ENCODE measurements at regions not wholly inside any gene's neighbourhood (a gene's known extent, or its start where the extent isn't known, plus 50 kb on each side); places are given as distances from the start of the nearest gene placed in this dataset.

DNA sequence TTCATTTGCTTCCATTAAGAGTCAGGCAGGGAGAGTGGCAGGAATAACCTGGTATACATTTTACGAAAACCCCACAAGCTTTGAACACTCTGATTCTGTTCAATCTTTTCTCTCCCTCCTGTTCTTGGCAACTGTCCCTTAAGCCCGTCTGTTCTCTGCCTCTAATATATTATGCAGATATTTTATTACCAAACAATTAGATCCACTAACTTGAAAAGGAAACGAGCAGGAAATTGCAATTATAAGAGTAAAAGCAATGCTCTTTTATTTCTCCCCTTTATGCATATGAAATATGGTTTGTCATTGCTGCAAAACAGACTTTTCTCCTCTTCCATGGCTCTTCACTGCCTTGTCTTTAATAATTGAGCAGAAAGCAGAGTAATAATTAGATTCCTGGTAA lies 149.1 kb upstream of the CELF4 start:
- Histone ChIP-seq H3K4me1 (peaks cover 21% of the 10 kb centered on the region), H3K9ac (no peak overlapping the region), H3K27ac (no peak overlapping the region), H3K9me3 (no peaks in the 10 kb centered on the region), H3K4me2 (no peak overlapping the region), H4K20me1 (no peaks in the 10 kb centered on the region), H3K36me3 (no peaks in the 10 kb centered on the region), H3K4me3 (no peak overlapping the region), H3K27me3 (no peaks in the 10 kb centered on the region)
- no peak for TF ChIP-seq Cebpa-rat (IDR thresholded peaks at IDR 0.05)

GRCh38 chr18:37712776-37713175 lies 147.2 kb upstream of the CELF4 start:
- Histone ChIP-seq H3K4me1 (peaks cover 25% of the 10 kb centered on the region), H3K27me3 (no peaks in the 10 kb centered on the region), H3K4me2 (peak overlapping the region; percentile 49), H3K4me3 (no peak overlapping the region), H4K20me1 (no peaks in the 10 kb centered on the region), H3K9me3 (no peaks in the 10 kb centered on the region), H3K27ac (no peak overlapping the region), H3K9ac (no peak overlapping the region), H3K36me3 (no peaks in the 10 kb centered on the region)
- no peak for TF ChIP-seq Cebpa-rat (IDR thresholded peaks at IDR 0.05)

DNA sequence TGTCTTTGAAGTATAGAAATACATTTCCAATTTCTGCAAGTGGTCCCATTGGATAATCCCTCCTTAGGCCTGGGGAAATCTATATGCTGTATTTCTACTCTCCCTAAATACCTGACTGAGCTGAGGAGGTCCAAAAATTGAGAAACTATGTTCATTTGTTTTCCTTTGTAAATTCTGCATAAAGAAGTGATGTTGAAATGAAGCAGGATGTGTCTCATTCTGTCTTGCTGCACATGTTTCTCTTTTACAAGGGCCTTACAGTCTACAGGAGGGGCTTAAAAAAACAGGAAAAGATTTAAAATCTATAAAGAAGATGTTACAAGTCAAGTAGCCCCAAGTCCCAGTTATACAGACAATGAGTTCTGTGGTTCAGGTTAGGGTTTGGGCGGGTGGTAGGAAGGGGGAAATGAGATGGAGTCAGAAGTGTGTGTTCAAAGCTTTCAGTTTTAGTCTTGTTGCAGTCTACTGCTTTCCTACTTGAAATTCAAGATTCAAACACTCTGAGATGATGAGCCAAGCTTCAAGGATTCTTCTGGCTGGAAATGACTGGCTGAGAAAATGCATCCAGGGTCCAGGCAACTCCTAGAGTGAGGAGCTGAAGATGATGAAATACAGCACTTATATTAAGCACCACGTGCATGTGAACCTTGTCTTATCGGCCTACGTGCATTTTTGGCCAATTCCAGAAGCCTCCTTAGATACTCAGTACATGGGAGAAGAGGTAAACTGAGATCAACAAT lies 146.3 kb upstream of the CELF4 start:
- peaks cover 25% of the 10 kb centered on the region for H3K4me1 ChIP-seq
- H3K27me3 ChIP-seq, result no peaks in the 10 kb centered on the region
- H3K27ac ChIP-seq, result no peak overlapping the region
- no peak overlapping the region for H3K4me3 ChIP-seq
- peak overlapping the region; percentile 49 for H3K4me2 ChIP-seq
- no peaks in the 10 kb centered on the region for H4K20me1 ChIP-seq
- no peak for TF ChIP-seq Cebpa-rat (IDR thresholded peaks at IDR 0.05)
- no peaks in the 10 kb centered on the region for H3K36me3 ChIP-seq
- no peak overlapping the region for H3K9ac ChIP-seq
- H3K9me3 ChIP-seq, result no peaks in the 10 kb centered on the region

DNA sequence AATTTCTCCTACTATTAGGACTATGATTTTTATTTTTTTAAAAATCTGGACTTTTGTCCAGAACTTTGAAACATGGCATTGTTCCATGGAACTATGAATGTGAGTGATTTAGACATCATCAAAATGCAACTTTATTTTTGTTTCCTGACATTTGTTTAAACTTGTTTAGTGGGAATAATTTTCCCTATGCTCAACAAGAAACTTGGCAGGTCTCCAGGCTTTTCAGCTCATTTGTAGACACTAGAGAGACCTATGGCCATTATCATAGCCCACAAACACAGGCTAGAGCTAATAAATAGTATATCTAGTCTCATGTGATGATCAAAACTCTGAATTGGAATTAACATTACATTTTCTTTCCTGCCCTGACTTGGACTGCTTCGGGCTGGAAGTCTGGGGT lies 145.1 kb upstream of the CELF4 start:
- H4K20me1 ChIP-seq, result no peaks in the 10 kb centered on the region
- H3K9ac ChIP-seq, result no peak overlapping the region
- no peak overlapping the region for H3K4me2 ChIP-seq
- TF ChIP-seq Cebpa-rat (IDR thresholded peaks at IDR 0.05), result no peak
- H3K27ac ChIP-seq, result no peak overlapping the region
- peaks cover 25% of the 10 kb centered on the region for H3K4me1 ChIP-seq
- no peaks in the 10 kb centered on the region for H3K27me3 ChIP-seq
- no peak overlapping the region for H3K4me3 ChIP-seq
- no peaks in the 10 kb centered on the region for H3K9me3 ChIP-seq
- H3K36me3 ChIP-seq, result no peaks in the 10 kb centered on the region

- no peak overlapping the region for H3K4me3 ChIP-seq
- no peak for TF ChIP-seq Cebpa-rat (IDR thresholded peaks at IDR 0.05)
- no peaks in the 10 kb centered on the region for H3K27me3 ChIP-seq
These were observed 144.1 kb upstream of the CELF4 start for GRCh38 chr18:37709740-37710139.

DNA sequence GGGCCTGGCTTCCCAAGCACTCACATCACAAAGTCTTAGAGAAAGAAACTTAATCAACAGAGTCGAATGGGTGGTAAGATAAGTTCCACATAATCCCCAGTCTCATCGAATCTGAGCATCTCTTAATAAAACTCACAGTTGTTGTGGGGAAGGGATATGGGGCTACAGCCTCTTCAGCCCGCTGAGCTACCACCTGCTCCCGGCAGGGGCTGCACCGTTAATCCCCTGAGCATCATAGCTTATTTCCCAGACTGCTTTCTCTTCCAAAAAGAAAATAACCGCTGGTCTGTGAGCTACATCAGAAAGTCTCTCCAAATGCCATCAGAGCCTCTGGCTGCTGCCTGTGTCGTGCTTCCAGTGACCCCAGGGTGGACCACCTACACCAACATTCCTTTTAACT lies 139.4 kb upstream of the CELF4 start:
- Histone ChIP-seq H3K4me3 (no peak overlapping the region), H3K27ac (no peak overlapping the region), H4K20me1 (no peaks in the 10 kb centered on the region), H3K9ac (no peak overlapping the region), H3K27me3 (no peaks in the 10 kb centered on the region), H3K9me3 (no peaks in the 10 kb centered on the region), H3K4me1 (peaks cover 15% of the 10 kb centered on the region), H3K36me3 (no peaks in the 10 kb centered on the region), H3K4me2 (no peak overlapping the region)
- no peak for TF ChIP-seq Cebpa-rat (IDR thresholded peaks at IDR 0.05)

More at GRCh38 chr18:37709740-37710139, 144.1 kb upstream of the CELF4 start:
- Histone ChIP-seq H3K36me3 (no peaks in the 10 kb centered on the region), H3K9me3 (no peaks in the 10 kb centered on the region), H3K27ac (no peak overlapping the region), H3K9ac (no peak overlapping the region), H3K4me2 (no peak overlapping the region), H3K4me1 (peaks cover 25% of the 10 kb centered on the region), H4K20me1 (no peaks in the 10 kb centered on the region)

DNA sequence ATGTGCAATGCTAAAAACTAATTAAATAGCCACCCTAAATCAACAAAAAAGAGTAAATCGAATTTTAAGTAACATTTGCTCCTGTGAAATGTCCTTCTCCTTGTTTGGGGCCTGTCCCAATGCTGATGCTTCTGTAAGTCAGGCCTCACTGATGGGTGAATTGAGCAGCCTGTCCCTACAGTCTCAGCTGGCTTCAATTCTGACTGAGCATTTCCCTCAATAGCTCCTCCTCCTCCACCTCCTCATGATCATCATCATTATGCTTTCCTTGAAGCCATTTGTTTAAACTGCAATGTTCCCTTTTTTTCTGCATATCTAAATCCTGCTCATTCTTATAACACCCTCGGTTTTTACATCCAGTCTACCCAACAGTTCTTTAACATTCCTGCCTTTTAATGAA lies 137.2 kb upstream of the CELF4 start:
- TF ChIP-seq Cebpa-rat (IDR thresholded peaks at IDR 0.05), result no peak

DNA sequence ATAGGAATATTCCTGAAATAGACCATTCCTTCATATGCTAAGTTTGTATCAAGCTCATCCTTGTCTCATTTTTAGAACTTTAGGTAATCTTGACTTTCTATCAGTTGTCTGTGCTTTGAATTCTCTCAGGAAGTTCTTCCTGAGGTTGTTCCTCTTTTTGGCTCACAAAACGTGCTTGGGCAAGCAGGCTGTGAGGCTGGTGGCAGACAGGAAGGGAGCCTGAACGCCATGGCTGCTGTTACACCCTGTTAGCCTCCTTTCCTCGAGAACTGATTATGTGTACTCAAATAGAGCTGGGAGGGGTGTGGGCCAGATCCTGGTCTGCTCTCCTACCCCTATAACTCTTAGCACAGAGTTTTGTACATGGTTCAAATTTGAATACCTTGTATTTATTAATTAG lies 136.4 kb upstream of the CELF4 start:
- Histone ChIP-seq H3K9ac (no peak overlapping the region), H3K4me2 (peak overlapping the region; percentile 50), H3K4me1 (peaks cover 11% of the 10 kb centered on the region), H3K4me3 (no peak overlapping the region), H3K27me3 (no peaks in the 10 kb centered on the region), H4K20me1 (no peaks in the 10 kb centered on the region), H3K9me3 (no peaks in the 10 kb centered on the region), H3K27ac (peak overlapping the region; percentile 42), H3K36me3 (no peaks in the 10 kb centered on the region)
- no peak for TF ChIP-seq Cebpa-rat (IDR thresholded peaks at IDR 0.05)

More for the DNA sequence above, 137.2 kb upstream of the CELF4 start:
- H3K4me2 ChIP-seq, result no peak overlapping the region
- no peaks in the 10 kb centered on the region for H4K20me1 ChIP-seq
- H3K27ac ChIP-seq, result no peak overlapping the region
- H3K9me3 ChIP-seq, result no peaks in the 10 kb centered on the region
- H3K27me3 ChIP-seq, result no peaks in the 10 kb centered on the region
- no peak overlapping the region for H3K9ac ChIP-seq
- H3K4me1 ChIP-seq, result peaks cover 11% of the 10 kb centered on the region
- H3K4me3 ChIP-seq, result no peak overlapping the region
- H3K36me3 ChIP-seq, result no peaks in the 10 kb centered on the region

- Histone ChIP-seq H3K27ac (no peak overlapping the region), H3K4me2 (no peak overlapping the region), H3K27me3 (no peaks in the 10 kb centered on the region), H3K36me3 (no peaks in the 10 kb centered on the region), H3K4me1 (peaks cover 18% of the 10 kb centered on the region), H4K20me1 (no peaks in the 10 kb centered on the region), H3K9me3 (peaks cover 12% of the 10 kb centered on the region), H3K4me3 (no peak overlapping the region), H3K9ac (no peak overlapping the region)
- TF ChIP-seq Cebpa-rat (IDR thresholded peaks at IDR 0.05), result no peak
These were observed 133.0 kb upstream of the CELF4 start for GRCh38 chr18:37698508-37699040.

GRCh38 chr18:37694516-37694915 lies 128.9 kb upstream of the CELF4 start:
- Histone ChIP-seq H4K20me1 (no peaks in the 10 kb centered on the region), H3K4me2 (no peak overlapping the region), H3K36me3 (no peaks in the 10 kb centered on the region), H3K4me1 (peaks cover 7% of the 10 kb centered on the region; the same call in 1 of the 2 replicates), H3K27ac (no peak overlapping the region), H3K9me3 (peaks cover 12% of the 10 kb centered on the region), H3K27me3 (no peaks in the 10 kb centered on the region), H3K4me3 (no peak overlapping the region), H3K9ac (no peak overlapping the region)
- TF ChIP-seq Cebpa-rat (IDR thresholded peaks at IDR 0.05), result no peak
